ENCODE measurements at regions not wholly inside any gene's neighbourhood (a gene's known extent, or its start where the extent isn't known, plus 50 kb on each side); places are given as distances from the start of the nearest gene placed in this dataset.

DNA sequence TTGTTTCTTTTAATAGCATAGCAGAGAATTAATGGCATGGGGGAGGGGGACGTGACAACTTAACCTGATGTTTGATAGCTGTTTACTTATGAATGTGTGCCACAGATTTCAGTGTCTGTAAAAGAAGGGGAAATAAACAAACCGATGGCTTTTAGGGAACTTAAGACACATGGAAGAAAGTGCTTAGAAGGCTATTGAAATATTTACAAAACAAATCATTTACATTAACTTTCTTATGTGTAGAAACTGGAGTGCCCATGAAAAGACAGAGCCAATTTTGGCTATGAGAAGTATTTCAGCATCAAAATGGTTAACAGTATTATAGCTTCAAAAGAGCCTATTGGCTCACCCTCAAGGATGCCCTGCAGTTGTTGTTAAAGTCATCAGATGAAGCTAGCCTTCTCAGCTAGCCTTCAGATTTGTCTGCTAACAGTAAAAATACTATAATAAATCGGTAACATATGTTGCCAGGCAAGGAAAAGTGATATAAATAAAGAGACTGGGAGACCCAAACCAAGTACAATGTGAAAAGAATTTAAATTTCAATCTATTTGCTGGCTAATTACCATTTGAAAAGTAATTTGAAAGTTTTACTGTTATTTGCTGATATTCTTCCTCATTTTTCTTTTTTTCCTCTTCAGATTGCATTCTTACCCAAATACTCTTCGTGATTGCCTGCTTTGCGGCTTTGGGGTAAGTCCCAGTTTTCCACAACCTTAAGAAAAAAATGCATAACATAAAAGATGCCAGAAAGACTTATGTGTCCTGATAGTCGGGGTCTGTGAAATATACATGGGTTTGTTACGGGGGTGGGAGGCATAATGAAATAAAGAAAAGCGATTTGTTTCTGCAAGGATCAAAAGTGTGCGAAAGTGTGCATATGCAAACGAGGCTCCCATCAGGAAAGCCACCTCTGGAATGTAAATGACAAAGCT lies 256.4 kb downstream of the MEIS1 start:
- TF ChIP-seq POLR2A (IDR thresholded peaks at IDR 0.05; ENCODE audit: low read depth, low read length): no peak
- TF ChIP-seq, protein P1, sequence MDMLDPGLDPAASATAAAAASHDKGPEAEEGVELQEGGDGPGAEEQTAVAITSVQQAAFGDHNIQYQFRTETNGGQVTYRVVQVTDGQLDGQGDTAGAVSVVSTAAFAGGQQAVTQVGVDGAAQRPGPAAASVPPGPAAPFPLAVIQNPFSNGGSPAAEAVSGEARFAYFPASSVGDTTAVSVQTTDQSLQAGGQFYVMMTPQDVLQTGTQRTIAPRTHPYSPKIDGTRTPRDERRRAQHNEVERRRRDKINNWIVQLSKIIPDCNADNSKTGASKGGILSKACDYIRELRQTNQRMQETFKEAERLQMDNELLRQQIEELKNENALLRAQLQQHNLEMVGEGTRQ (IDR thresholded peaks at IDR 0.05; ENCODE audit: low read depth, low read length): no peak
- TF ChIP-seq, protein P2, sequence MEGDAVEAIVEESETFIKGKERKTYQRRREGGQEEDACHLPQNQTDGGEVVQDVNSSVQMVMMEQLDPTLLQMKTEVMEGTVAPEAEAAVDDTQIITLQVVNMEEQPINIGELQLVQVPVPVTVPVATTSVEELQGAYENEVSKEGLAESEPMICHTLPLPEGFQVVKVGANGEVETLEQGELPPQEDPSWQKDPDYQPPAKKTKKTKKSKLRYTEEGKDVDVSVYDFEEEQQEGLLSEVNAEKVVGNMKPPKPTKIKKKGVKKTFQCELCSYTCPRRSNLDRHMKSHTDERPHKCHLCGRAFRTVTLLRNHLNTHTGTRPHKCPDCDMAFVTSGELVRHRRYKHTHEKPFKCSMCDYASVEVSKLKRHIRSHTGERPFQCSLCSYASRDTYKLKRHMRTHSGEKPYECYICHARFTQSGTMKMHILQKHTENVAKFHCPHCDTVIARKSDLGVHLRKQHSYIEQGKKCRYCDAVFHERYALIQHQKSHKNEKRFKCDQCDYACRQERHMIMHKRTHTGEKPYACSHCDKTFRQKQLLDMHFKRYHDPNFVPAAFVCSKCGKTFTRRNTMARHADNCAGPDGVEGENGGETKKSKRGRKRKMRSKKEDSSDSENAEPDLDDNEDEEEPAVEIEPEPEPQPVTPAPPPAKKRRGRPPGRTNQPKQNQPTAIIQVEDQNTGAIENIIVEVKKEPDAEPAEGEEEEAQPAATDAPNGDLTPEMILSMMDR (conservative IDR thresholded peaks at IDR 0.05; ENCODE audit: low read depth, low read length): no peak
- TF ChIP-seq RFX5 (IDR thresholded peaks at IDR 0.05; ENCODE audit: low read depth, low read length): no peak
- TF ChIP-seq NFE2L2 (IDR thresholded peaks at IDR 0.05; ENCODE audit: low read depth, low read length): no peak

Measured in IMR-90 (cell line).